Endothelial cell (in vitro differentiated cells): ENCODE measurements at regions not wholly inside any gene's neighbourhood (a gene's known extent, or its start where the extent isn't known, plus 50 kb on each side); places are given as distances from the start of the nearest gene placed in this dataset.

ENCODE experiments used
- DNase-seq: peaks from one replicate; pipeline ENCODE4 v3.0.0; 2021; ENCODE audit warnings: low spot score
- H3K27ac Mint-ChIP-seq: one replicate; pipeline ENCODE4 v1.8.0; 2021; ENCODE audit warnings: mixed read lengths, inconsistent platforms; ENCODE audit not compliant: unreplicated experiment
- H3K27me3 Mint-ChIP-seq: one replicate; pipeline ENCODE4 v1.8.0; 2021; ENCODE audit warnings: mild to moderate bottlenecking, moderate library complexity, mixed read lengths, inconsistent platforms; ENCODE audit not compliant: unreplicated experiment
- H3K36me3 Mint-ChIP-seq: one replicate; pipeline ENCODE4 v1.8.0; 2021; ENCODE audit warnings: mild to moderate bottlenecking, low read depth, mixed read lengths, inconsistent platforms; ENCODE audit not compliant: unreplicated experiment
- H3K4me1 Mint-ChIP-seq: one replicate; pipeline ENCODE4 v1.8.0; 2021; ENCODE audit warnings: mild to moderate bottlenecking, mixed read lengths, inconsistent platforms; ENCODE audit not compliant: unreplicated experiment
- H3K4me3 Mint-ChIP-seq: one replicate; pipeline ENCODE4 v1.8.0; 2021; ENCODE audit warnings: mild to moderate bottlenecking, mixed read lengths, inconsistent platforms; ENCODE audit not compliant: unreplicated experiment
- H3K9me3 Mint-ChIP-seq: one replicate; pipeline ENCODE4 v1.8.0; 2021; ENCODE audit warnings: mixed read lengths, inconsistent platforms; ENCODE audit not compliant: unreplicated experiment
- CTCF ChIP-seq: fragments of 200-600 bp; sonication (generic); IDR thresholded peaks from one replicate; pipeline ENCODE4 v1.5.0; 2021; ENCODE audit warnings: antibody characterized with exemption; ENCODE audit not compliant: unreplicated experiment

- H3K27me3 Mint-ChIP-seq: peaks cover 1% of the 10 kb centered on the region
- H3K4me3 Mint-ChIP-seq: no peak overlapping the region
- no peak overlapping the region for H3K27ac Mint-ChIP-seq
- H3K36me3 Mint-ChIP-seq: no peaks in the 10 kb centered on the region
- no peak for DNase-seq
- no peaks in the 10 kb centered on the region for H3K9me3 Mint-ChIP-seq
- no peaks in the 10 kb centered on the region for H3K4me1 Mint-ChIP-seq
- TF ChIP-seq CTCF: no peak
Observed at GRCh38 chr20:12512755-12513154, 496.0 kb upstream of the SPTLC3 start.

- no peaks in the 10 kb centered on the region for H3K4me1 Mint-ChIP-seq
- no peak overlapping the region for H3K27ac Mint-ChIP-seq
- H3K27me3 Mint-ChIP-seq: peaks cover 2% of the 10 kb centered on the region
- DNase-seq: no peak
- no peaks in the 10 kb centered on the region for H3K9me3 Mint-ChIP-seq
- no peak overlapping the region for H3K4me3 Mint-ChIP-seq
- TF ChIP-seq CTCF: no peak
- no peaks in the 10 kb centered on the region for H3K36me3 Mint-ChIP-seq
Observed at GRCh38 chr20:12528104-12528503, 480.7 kb upstream of the SPTLC3 start.

- H3K27ac Mint-ChIP-seq: no peak overlapping the region
- no peaks in the 10 kb centered on the region for H3K4me1 Mint-ChIP-seq
- no peaks in the 10 kb centered on the region for H3K36me3 Mint-ChIP-seq
- DNase-seq: no peak
- no peaks in the 10 kb centered on the region for H3K9me3 Mint-ChIP-seq
- H3K27me3 Mint-ChIP-seq: no peaks in the 10 kb centered on the region
- H3K4me3 Mint-ChIP-seq: no peak overlapping the region
- TF ChIP-seq CTCF: no peak
Observed at GRCh38 chr20:12528591-12529041, 480.2 kb upstream of the SPTLC3 start.

- H3K4me3 Mint-ChIP-seq: no peak overlapping the region
- DNase-seq: no peak
- H3K4me1 Mint-ChIP-seq: no peaks in the 10 kb centered on the region
- no peaks in the 10 kb centered on the region for H3K36me3 Mint-ChIP-seq
- no peaks in the 10 kb centered on the region for H3K27me3 Mint-ChIP-seq
- H3K27ac Mint-ChIP-seq: no peak overlapping the region
- H3K9me3 Mint-ChIP-seq: no peaks in the 10 kb centered on the region
- no peak for TF ChIP-seq CTCF
Observed at GRCh38 chr20:12531626-12532025, 477.1 kb upstream of the SPTLC3 start.

GRCh38 chr20:12535316-12535715 is 473.5 kb upstream of the SPTLC3 start:
- no peak for TF ChIP-seq CTCF
- Mint-ChIP-seq H3K27me3 (no peaks in the 10 kb centered on the region), H3K9me3 (no peaks in the 10 kb centered on the region), H3K4me1 (no peaks in the 10 kb centered on the region), H3K4me3 (no peak overlapping the region), H3K36me3 (no peaks in the 10 kb centered on the region), H3K27ac (no peak overlapping the region)
- no peak for DNase-seq
